ENCODE measurements at regions not wholly inside any gene's neighbourhood (a gene's known extent, or its start where the extent isn't known, plus 50 kb on each side); places are given as distances from the start of the nearest gene placed in this dataset.
"Not testable (repeated sequence)": the region's sequence is repeated elsewhere in the genome, so short reads cannot be mapped to it uniquely, and the experiment has no call there.

DNA sequence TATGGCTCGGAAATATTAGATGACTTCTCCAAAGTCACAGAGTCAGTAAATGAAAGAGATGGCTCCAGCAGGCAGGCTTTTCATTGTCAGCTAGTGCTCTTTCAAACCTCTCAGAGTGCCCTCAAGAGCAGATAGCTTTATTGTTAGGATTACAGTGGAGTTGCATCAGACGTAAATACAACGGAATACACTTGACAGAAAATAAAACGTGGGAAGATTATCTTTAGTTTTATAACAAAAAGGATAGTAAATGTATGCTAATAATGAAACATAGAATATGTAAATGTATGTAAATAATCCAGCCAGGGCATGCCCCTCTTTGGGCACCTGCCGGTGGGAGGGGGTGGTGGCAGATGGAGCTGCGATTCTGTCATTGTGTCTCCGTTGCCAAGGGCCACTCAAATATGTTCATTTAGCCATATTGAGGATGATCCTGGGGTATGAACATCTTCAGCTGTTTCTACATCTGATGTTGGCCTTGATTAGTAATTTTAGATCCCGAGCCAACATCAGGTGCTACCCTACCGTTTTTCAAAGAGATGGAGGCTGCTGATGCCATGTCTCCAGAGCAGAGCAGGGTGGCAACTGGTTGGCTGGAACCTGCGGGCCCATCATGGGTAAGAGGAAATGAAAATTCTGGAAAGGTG, 358.3 kb upstream of the SULF2 start:
- DNase-seq, result no peak

DNA sequence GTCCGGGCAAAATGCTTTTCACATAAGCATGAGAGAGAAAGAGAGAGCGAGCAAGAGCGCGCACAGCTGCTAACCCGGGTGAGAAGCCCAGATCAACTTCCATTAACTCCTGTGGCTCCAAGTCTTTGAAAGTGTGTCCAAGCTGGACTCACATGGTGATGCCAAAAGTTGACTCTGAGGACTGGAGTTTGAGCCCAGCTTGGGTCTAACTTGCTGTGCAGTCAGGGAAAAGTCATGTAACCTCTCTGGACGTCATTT, 357.2 kb upstream of the SULF2 start:
- no peak for DNase-seq

DNA sequence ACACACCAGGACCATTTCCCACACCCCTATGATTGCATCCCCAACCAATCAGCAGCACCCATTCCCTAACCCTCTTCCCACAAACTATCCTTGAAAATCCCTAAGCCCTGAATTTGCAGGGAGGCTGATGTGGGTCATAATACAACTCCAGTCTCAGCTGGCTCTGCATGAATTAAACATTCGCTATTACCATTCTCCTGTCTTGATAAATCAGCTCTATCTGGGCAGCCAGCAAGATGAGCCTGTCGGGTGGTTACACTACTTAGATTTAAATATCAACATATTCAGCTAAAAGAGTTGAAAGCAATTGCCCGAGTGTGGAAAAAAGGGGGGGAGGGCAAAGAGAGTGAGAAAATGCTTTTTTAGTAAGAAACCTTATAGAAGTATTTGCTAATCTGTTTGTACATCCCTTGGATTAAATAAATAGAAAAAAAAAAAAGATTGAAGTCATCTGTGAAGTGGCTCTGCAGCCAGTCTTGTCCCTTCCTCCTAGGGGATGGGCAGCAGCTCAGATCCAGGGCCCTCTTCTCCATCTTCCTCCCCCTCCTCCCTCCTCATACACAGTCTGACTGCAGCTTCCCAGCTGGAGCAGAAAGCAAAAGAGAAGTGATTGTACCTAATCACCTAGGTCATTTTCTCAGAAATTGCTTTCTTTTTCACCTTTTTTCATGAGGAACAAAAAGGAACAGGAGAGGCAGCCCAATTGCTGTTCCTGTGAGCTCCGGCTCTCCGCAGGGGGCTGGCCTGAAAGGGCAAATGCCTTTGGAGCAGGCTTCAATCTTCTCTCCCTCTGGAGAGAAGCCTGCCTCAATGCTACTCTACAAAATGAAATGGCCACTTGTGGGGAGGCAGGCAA, 356.6 kb upstream of the SULF2 start:
- DNase-seq, result no peak

DNA sequence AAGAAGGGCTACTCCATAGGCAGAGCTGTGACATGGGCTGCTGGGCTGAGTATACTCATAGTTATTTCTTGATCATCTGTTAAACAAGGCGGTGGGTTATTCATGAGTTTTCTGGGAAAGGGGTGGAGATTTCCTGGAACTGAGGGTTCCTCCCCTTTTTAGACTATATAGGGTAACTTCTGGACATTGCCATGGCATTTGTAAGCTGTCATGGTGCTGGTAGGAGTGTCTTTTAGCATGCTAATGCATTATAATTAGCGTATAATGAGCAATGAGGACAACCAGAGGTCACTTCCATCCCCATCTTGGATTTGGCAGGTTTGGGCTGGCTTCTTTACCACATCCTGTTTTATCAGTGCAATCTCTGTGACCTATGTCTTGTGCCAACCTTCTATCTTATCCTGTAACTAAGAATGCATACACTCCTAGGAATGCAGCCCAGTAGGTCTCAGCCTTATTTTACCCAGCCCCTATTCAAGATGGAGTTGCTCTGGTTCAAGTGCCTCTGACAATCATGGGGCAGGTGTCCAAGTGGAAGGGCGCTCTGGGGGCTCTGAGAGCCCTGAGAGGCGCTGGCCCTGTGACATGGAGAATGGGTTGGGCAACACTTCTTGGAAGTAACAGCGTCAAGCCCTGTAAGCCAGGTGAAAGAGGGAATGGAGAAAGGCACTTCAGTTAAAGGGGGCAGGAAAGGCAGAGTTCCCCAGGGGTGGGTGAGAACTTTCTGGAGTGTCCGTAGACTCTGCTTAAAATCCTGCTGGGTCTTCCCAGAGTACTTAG, 354.2 kb upstream of the SULF2 start:
- no peak for DNase-seq

DNA sequence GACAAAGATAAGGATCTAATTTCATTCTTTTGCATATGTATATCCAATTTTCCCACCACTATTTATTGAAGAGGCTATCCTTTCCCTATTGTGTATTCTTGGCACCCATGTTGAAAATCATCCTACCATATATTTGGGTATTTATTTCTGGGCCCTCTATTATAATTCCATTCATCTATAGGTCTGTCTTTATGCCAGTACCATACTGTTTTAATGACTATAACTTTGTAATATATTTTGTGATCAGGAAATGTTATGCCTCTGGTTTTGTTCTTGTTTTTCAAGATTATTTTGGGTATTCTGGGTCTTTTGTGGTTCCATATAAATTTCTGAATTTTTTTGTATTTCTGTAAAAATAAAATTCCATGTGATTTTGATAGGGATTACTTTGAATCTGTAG, 347.6 kb upstream of the SULF2 start:
- no peak for DNase-seq

DNA sequence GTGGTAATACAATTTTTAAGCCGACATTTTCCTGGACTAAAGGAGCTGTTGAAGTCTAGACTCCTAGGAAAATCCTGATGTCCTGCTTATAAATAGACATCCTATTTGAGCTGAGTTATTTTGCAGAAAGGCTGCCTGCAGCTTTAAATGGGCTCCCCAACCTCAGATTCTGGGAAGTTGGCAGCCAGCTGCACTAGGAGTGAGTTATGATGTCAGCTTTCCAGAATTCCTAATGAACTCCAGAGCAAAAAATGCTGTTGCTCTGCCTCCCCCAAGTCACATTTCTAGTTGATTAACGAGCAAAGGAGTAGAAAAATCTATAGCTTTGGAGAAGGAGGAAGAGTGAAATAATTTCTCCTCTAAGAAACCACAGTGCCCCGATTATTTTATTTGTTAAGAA, 346.3 kb upstream of the SULF2 start:
- DNase-seq, result no peak

DNA sequence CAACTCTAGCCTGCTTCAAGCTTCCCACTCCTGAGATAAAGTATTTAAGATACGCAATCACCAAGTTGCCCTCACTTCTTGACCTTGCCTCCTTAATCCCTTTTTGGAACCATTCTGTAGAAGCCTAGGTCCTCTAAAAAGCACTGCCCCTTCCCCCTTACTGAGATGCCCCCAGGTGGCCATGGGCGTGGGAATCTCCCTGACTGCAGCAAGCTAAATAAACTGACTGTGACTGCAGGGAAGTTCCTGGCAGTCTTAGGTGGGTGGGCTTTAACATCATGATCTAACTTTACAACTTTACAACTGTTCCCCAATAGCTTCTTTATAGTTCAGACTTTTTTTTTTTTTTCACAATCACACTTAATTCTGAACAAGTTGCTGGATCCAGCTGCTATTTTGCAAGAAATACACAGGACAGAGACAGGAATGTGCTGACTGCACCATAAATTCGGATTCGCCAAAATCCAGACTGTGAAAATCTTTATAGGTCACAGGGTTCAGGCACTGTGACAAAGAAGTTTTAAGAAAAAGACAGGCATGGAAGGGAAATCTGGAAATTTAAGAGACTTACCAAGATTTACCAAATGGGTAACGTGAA, 344.2 kb upstream of the SULF2 start:
- no peak for DNase-seq

- no peak for DNase-seq
These were observed 343.2 kb upstream of the SULF2 start for GRCh38 chr20:48128436-48128835.

GRCh38 chr20:48127964-48128363, 342.7 kb upstream of the SULF2 start:
- not testable (repeated sequence) for DNase-seq

DNA sequence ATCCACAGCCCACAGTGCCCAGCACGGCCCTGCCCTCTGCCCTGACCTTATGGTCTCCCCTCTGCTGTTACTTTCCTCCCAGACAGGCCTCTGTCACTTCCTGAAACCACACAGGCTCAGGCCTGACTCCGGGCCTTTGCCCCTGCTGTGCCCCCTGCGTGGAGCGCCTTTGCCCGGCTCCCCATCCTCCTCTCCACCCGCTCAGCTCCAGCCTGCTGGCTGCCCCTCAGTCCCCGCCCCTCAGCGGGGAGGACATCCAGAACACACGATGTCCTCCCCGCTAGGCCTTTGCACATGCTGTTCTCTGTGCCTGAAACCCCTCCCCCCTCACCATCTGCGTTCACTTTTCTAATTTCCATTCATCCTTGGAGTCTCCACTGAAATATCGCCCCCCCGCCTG, 341.9 kb upstream of the SULF2 start:
- not testable (repeated sequence) for DNase-seq

GRCh38 chr20:48126227-48126740, 341.0 kb upstream of the SULF2 start:
- DNase-seq, result no peak

DNA sequence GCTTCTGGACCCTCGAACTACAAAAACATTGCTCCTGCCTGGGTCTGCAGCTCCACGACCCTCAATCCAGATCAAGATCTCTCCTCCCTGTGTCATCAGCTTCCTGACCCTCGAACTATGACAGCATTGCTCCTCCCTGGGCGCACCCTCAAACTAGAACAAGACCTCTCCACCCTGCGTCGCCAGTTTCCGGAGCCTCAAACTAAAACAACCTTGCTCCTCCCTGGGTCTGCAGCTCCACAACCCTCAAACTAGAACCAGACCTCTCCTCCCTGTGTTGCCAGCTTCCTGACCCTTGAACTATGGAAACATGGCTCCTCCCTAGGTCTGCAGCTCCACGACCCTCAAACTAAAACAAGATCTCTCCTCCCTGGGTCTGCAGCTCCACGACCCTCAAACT, 339.7 kb upstream of the SULF2 start:
- DNase-seq, result no peak

- DNase-seq, result no peak
These were observed 339.0 kb upstream of the SULF2 start for GRCh38 chr20:48124181-48124782.

GRCh38 chr20:48120120-48120519, 334.8 kb upstream of the SULF2 start:
- DNase-seq, result no peak

DNA sequence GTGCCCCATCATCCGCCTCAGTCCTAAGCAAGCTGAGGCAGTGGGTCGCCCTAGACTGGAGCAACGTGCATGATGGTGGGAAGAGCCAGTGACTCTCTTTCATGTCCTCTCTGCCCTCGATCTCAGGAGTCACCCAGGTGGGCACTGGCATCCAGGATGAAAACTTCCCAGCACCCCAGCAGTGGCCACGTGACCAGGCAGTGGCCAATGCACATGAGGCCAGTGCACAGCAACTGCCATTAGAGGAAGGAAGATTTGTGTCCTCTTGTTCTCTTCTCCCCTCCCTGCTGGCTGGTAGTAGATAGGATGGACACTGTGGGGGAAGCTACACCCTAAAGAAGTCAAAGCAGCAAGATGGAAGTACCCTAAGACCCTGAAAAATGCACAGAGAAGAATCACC, 334.1 kb upstream of the SULF2 start:
- DNase-seq, result not testable (repeated sequence)

GRCh38 chr20:48115502-48115901, 330.2 kb upstream of the SULF2 start:
- no peak for DNase-seq

DNA sequence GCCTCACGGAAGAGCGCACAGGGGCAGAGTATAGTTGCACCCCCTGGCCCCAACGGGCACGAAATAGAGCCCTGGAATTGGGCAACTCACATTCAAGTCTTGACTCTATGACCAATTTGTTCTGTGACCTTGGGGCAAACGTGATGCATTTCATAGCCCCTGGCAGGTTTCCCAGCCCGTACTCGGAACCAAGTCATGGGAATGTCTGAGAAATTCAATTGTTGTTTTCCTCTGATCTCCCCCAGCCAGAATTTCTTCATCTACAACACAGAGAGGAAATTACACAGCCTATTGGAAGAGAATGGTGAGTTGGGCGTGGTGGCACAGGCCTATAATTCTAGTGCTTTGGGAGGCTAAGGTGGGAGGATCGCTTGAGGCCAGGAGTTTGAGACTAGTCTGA, 322.3 kb upstream of the SULF2 start:
- DNase-seq, result no peak

DNA sequence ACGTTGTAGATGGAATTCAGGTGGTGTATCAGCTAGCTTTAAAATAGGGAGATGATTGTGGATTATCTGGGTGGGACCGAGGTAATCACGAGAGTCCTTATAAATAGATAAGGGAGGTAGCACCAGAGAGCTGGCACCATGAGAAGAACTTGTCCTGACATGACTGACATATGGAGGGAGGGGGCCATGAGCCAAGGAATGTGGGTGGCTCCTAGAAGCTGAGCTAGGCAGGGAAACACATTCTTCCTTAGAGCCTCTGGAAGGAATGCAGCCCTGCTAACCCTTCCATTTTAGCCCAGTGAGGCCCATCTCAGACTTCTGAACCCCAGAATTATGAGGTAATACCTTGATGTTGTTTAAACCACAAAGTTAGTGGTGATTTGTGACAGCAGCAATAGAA, 321.1 kb upstream of the SULF2 start:
- DNase-seq, result no peak

GRCh38 chr20:48105526-48105925, 320.2 kb upstream of the SULF2 start:
- no peak for DNase-seq

DNA sequence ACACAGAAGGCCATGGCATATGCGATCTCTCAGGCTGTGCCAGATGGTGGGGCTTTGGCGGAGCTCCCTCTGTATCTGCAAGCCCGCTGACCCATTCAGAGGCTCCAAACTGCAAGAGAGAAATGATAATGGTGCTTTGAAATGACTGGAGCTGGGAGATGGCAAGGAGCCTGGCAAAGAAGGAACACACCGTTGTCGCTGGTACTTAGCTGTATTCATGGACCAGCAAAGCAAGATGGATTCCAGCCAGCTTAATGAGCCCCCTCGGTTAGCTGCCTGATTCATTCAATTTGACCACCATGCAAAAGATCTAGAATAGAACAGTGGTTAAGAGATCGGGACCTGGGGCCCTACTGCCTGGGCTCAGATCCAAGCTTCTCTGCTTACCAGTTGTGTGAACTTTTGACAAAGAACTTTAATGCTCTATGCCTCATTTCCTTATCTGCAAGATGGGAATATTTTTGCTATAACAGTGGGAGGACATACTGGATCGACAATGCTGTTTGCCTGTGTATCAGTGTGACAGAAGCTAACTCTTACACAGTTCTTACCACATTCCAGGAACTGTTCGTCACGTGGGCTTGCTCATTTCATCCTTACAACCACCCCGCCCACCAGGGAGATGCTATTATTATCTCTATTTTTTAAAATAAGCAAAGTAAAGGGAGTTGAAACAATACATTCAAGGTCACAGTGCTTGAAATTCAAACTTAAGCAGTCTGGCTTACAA, 317.8 kb upstream of the SULF2 start:
- DNase-seq, result no peak

- no peak for DNase-seq
These were observed 317.0 kb upstream of the SULF2 start for GRCh38 chr20:48102076-48102787.

- DNase-seq, result no peak
These were observed 315.2 kb upstream of the SULF2 start for GRCh38 chr20:48100483-48100882.
